Mesothelial cell of epicardium (in vitro differentiated cells): ENCODE measurements at regions not wholly inside any gene's neighbourhood (a gene's known extent, or its start where the extent isn't known, plus 50 kb on each side); places are given as distances from the start of the nearest gene placed in this dataset.

ENCODE experiments used
- DNase-seq, 2 experiments: peaks; one replicate each; pipeline ENCODE4 v3.0.0; 2021; ENCODE audit warnings: low spot score in 2 of 2; ENCODE audit not compliant: unreplicated experiment in 2 of 2
- H3K27ac Mint-ChIP-seq: 2 replicates; pipeline ENCODE4 v1.8.0; 2021; ENCODE audit warnings: mixed read lengths
- H3K27me3 Mint-ChIP-seq: 2 replicates; pipeline ENCODE4 v1.8.0; 2021; ENCODE audit warnings: low read depth, mixed read lengths
- H3K36me3 Mint-ChIP-seq: 2 replicates; pipeline ENCODE4 v1.8.0; 2021; ENCODE audit warnings: mixed read lengths
- H3K4me1 Mint-ChIP-seq: 2 replicates; pipeline ENCODE4 v1.8.0; 2021; ENCODE audit warnings: mixed read lengths
- H3K4me3 Mint-ChIP-seq: 2 replicates; pipeline ENCODE4 v1.8.0; 2021; ENCODE audit warnings: mild to moderate bottlenecking, moderate library complexity, mixed read lengths
- H3K9me3 Mint-ChIP-seq: 2 replicates; pipeline ENCODE4 v1.8.0; 2021; ENCODE audit warnings: mixed read lengths
- TF ChIP-seq, protein P1 (sequence below): fragments of 200-600 bp; sonication (generic); IDR thresholded peaks from one replicate; pipeline ENCODE4 v1.5.0; 2021; ENCODE audit warnings: antibody characterized with exemption; ENCODE audit not compliant: unreplicated experiment

- DNase-seq: no peak
- Mint-ChIP-seq H3K9me3 (peaks cover 53% of the 10 kb centered on the region), H3K27ac (no peak overlapping the region), H3K4me1 (no peaks in the 10 kb centered on the region), H3K4me3 (no peak overlapping the region), H3K36me3 (peaks cover 6% of the 10 kb centered on the region), H3K27me3 (no peaks in the 10 kb centered on the region)
- TF ChIP-seq, protein P1, sequence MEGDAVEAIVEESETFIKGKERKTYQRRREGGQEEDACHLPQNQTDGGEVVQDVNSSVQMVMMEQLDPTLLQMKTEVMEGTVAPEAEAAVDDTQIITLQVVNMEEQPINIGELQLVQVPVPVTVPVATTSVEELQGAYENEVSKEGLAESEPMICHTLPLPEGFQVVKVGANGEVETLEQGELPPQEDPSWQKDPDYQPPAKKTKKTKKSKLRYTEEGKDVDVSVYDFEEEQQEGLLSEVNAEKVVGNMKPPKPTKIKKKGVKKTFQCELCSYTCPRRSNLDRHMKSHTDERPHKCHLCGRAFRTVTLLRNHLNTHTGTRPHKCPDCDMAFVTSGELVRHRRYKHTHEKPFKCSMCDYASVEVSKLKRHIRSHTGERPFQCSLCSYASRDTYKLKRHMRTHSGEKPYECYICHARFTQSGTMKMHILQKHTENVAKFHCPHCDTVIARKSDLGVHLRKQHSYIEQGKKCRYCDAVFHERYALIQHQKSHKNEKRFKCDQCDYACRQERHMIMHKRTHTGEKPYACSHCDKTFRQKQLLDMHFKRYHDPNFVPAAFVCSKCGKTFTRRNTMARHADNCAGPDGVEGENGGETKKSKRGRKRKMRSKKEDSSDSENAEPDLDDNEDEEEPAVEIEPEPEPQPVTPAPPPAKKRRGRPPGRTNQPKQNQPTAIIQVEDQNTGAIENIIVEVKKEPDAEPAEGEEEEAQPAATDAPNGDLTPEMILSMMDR: no peak
These were observed 2104.2 kb downstream of the PCDH7 start for GRCh38 chr4:32824336-32824735.

- Mint-ChIP-seq H3K4me1 (no peaks in the 10 kb centered on the region), H3K9me3 (peaks cover 46% of the 10 kb centered on the region), H3K27me3 (no peaks in the 10 kb centered on the region), H3K4me3 (no peak overlapping the region), H3K36me3 (peaks cover 5% of the 10 kb centered on the region), H3K27ac (no peak overlapping the region)
- no peak for DNase-seq
- TF ChIP-seq, protein P1: no peak
These were observed 2106.0 kb downstream of the PCDH7 start for GRCh38 chr4:32826169-32826568.

GRCh38 chr4:32830160-32830559 is 2110.0 kb downstream of the PCDH7 start:
- no peak overlapping the region for H3K27ac Mint-ChIP-seq
- peaks cover 5% of the 10 kb centered on the region for H3K36me3 Mint-ChIP-seq
- DNase-seq: no peak
- H3K9me3 Mint-ChIP-seq: peaks cover 30% of the 10 kb centered on the region
- H3K4me1 Mint-ChIP-seq: no peaks in the 10 kb centered on the region
- H3K27me3 Mint-ChIP-seq: no peaks in the 10 kb centered on the region
- H3K4me3 Mint-ChIP-seq: no peak overlapping the region
- TF ChIP-seq, protein P1: no peak

GRCh38 chr4:32831104-32831503 is 2110.9 kb downstream of the PCDH7 start:
- Mint-ChIP-seq H3K27me3 (no peaks in the 10 kb centered on the region), H3K9me3 (peaks cover 27% of the 10 kb centered on the region), H3K36me3 (peaks cover 5% of the 10 kb centered on the region), H3K27ac (no peak overlapping the region), H3K4me1 (no peaks in the 10 kb centered on the region), H3K4me3 (no peak overlapping the region)
- TF ChIP-seq, protein P1: no peak
- DNase-seq: no peak

- Mint-ChIP-seq H3K36me3 (no peaks in the 10 kb centered on the region), H3K27ac (no peak overlapping the region), H3K4me1 (no peaks in the 10 kb centered on the region), H3K9me3 (no peaks in the 10 kb centered on the region), H3K27me3 (no peaks in the 10 kb centered on the region), H3K4me3 (no peak overlapping the region)
- TF ChIP-seq, protein P1: no peak
- no peak for DNase-seq
These were observed 2120.5 kb downstream of the PCDH7 start for GRCh38 chr4:32840461-32841189.
